Activated naive CD8-positive, alpha-beta T cell treated with anti-CD3 and anti-CD28 coated beads, Interleukin-2, amount 50 U/mL, for 16 hours (primary cell): ENCODE measurements at regions not wholly inside any gene's neighbourhood (a gene's known extent, or its start where the extent isn't known, plus 50 kb on each side); places are given as distances from the start of the nearest gene placed in this dataset.
"Not testable (repeated sequence)": the region's sequence is repeated elsewhere in the genome, so short reads cannot be mapped to it uniquely, and the experiment has no call there.

Source experiments
- DNase-seq: peaks from one replicate; pipeline ENCODE4 v3.0.0-alpha.2; 2020; ENCODE audit warnings: low read depth, low spot score

DNA sequence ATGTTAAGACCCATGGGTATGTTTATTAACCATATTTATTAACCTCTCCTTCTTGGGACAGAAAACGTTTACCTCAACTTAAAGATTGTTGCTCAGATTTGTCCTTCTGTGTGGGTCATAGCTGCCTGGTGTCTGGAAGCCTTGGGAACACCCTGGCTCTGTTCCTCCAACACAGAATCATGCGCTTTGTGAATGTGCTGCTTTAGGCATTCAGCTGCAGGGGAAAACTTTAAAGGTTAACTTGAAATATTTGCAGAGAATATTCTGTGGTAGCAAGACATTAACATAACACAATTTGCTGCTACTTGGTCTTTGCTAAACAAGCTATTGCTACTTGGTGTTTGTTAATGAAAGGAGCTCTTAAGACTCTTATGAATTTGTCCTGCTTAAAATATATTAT lies 50.5 kb upstream of the THOC3 start:
- DNase-seq = not testable (repeated sequence)

DNA sequence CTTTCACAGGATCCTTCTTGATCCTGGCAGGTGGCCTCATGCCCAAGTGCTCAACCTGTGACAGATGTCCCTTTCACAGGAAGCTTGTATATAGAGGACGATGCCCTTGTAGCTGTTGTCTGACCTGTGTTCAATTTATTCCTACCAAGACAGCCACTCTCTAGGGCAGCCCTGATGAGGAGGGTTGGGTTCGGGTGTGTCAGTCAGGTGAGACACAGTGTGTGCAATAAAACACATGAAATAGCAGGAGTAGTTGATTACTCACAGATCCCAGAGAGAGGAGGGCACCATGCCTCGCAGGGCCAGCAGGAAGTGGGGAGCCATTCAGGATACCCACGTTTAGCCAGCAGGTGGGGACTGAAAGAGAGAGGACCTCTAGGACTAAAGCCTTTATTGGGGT lies 52.7 kb upstream of the THOC3 start:
- not testable (repeated sequence) for DNase-seq

DNA sequence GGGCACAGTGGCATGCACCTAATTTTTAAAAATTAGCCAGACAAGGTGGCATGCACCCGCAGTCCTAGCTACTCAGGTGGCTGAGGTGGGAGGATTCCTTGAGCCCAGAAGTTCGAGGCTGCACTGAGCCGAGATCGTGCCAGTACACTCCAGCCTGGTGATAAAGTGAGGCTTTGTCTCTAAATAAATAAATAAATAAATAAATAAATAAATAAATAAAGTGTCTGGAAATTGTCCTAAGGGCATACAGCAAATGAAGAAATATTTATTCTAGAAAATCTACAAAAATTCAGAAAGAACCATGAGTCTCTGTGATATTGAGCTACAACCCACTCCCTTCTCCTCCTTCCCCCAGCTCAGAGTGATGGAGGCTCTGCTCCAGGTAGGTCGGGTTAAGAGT lies 55.4 kb upstream of the THOC3 start:
- not testable (repeated sequence) for DNase-seq

DNA sequence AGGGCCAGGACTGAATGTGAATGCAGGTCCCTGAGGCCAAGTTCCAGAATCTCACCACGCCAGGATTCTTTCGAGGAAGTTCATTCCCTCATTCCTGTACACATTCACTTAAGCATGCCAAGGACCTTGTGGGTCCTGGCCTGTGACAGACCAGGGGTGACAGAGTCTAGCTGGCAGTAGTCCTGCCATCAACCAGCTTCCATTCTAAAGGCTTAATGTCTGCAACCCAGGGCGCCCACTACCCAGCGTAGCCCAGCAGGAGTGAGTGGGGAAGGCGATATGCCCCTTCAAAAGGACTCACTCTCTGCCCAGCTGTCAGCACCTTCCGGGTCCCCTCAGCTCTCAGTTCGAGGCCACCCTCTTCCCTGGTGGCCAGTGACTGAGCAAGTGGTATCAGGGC lies 61.3 kb upstream of the THOC3 start:
- not testable (repeated sequence) for DNase-seq

DNA sequence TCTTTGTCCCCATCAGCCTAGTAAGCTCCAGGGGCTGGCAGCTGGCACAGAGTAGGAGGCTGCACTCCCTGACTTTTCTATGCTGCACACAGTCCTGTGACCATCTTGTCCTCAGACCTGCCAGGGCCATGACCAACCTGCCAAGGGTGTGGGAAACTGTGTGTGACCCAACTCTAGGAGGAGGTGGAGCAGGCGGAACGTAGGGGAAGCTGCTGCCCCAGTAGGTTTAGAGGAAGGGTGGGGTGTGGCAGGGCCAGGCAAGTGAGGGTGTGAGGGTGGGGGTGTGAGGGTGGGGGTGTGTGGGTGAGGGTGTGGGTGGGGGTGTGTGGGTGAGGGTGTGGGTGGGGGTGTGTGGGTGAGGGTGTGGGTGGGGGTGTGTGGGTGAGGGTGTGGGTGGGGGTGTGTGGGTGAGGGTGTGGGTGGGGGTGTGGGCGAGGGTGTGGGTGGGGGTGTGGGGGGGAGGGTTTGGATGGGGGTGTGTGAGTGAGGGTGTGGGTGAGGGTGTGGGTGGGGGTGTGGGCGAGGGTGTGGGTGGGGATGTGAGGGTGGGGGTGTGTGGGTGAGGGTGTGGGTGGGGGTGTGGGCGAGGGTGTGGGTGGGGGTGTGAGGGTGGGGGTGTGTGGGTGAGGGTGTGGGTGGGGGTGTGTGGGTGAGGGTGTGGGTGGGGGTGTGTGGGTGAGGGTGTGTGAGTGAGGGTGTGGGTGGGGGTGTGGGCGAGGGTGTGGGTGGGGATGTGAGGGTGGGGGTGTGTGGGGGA lies 62.4 kb upstream of the THOC3 start:
- not testable (repeated sequence) for DNase-seq

DNA sequence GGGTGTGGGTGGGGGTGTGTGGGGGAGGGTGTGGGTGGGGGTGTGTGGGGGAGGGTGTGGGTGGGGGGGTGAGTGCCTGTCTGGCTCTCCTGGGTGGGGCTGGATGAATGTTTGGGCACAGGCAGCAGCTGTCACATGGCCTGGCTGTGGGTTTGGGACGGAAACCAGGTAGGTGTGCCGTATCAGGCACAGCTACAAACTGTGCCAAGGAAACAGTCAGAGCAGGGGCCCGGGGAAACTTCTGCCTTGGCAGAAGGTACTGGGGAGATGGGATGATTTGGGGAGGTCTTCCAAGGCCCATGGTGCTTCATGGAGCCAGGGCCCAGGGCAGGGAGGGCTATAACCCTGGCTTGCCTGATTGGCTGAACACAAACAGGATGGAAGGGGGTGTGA lies 63.0 kb upstream of the THOC3 start:
- DNase-seq = not testable (repeated sequence)

DNA sequence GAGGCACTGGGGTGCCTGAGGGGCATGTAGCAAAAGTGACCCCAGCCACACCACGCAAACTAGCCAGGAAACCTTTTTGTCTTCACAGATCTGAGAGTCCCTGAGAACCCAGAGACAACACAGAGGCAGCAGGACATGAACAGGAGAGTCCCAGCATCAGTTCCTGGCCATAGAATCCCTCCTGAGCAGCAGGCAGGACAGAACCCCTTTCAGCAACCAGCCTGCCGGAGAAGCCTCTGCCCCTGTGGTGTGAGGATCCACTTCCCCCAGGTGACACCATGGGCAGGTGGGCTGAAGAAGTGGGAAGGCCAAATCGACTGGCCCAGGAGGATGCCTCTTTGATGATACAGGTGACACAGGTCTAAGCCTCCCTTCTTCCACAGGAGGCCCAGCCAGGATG lies 65.1 kb upstream of the THOC3 start:
- not testable (repeated sequence) for DNase-seq

DNA sequence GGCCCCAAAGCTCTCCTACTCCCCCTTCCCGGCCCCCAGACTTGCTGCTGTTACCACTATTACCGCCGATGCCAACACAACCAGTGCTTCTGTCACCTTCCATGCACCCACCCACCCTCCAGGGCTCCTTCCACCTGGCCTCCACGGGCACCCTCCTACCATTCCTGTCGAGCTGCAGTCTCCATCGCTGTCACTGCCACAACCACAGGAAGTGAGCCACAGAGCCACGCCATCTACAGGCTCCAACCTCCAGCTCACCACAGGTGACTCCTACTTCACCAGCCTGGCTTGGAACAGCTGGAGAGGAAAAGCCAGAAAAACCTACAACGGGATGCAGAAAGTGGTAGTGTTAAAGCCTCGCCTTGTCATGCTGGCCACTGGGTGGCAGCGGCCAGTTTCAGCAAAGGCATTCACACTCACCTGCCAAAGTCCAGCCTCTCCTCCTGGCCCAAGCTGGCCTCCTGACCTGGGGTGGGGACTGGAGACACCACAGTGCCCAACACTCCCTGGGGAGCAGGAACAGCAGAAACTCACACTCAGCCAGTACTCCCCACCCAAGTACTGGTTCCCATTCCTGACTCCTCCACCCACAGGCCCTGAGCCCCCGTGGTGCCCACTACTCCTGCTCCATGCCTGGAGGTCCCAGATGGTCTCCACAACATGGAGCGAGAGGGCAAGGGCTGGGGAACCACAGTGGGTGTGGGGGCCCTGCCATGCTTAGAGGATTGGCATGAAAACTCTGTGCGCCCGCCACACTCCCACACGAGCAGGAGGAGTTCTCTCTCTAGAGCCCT lies 66.5 kb upstream of the THOC3 start:
- DNase-seq = not testable (repeated sequence)

DNA sequence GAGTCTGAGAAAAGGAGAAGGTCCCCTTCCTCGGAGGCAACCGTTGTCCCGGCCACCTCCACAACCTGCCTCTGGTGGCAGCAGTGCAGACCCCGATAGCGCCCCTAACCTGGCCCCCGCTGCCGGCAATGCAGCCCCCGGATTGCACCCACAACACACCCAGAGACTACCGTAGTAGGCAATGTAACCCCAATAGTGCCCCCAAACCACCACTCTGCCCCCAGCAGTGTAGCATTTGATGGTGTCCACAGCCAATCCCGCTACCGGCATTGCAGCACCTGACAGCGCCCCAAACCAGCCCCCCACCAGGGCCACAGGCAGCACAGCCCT lies 67.1 kb upstream of the THOC3 start:
- DNase-seq = not testable (repeated sequence)

DNA sequence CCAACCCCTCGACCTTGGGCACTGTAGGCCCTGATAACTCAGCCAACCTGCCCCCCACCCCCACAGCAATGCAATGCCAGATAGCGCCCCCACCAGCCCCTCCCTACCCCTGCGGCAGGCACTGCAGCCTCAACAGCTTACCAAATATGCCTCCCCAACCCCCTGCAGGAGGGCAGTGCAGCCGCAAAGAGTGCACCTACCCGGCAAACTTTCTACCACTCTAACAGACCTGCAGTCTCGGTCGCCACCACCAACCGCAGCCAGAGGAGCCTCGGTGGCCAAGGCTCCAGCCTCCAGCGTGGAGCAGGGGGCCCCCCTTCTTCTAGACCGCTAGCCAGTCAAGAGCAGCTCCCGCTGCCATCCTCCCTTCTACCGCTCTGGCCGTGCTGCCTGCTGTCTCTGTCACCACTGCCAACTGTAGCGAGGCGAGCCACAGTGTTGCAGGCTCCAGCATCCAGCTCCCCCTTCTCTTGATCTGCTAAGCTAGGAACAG lies 67.7 kb upstream of the THOC3 start:
- DNase-seq = not testable (repeated sequence)

DNA sequence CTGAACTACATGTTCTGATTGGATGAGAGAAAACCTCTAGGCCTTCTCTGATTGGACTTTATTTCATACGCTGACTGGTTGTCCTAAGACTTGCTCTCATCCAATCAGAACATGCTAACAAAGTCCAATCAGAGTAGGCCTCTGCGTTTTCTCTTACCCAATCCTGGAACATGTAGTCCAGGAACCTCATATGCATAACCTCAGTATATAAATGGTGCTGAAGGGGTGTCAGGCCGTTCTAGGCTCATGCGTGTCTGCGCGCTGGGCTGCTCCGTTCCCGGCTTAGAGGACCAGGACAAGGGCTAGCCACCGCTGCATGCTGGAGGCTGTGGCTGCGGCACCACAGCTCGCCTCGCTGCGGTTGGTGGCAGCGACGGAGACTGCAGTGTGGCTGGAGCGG lies 68.3 kb upstream of the THOC3 start:
- DNase-seq = not testable (repeated sequence)

DNA sequence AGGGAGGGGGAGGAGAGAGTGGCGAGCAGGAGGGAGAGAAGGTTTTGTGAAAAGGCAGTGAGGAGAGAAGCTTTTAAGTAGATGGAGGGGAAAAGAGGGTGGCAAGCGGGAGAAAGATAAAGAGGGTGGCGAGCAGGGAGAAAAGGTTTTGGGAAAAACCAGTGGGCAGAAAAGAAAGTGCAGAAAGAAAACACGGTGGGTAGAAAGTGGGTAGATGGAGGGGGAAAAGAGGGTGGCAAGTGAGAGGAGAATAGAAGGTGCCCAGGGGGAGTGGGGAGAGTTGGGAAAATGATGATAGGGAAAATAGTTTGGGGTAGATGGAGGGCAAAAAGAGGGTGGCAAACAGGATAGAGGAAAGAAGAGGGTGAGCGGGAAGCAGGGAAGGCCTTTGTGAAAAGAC lies 69.1 kb upstream of the THOC3 start:
- DNase-seq = not testable (repeated sequence)

DNA sequence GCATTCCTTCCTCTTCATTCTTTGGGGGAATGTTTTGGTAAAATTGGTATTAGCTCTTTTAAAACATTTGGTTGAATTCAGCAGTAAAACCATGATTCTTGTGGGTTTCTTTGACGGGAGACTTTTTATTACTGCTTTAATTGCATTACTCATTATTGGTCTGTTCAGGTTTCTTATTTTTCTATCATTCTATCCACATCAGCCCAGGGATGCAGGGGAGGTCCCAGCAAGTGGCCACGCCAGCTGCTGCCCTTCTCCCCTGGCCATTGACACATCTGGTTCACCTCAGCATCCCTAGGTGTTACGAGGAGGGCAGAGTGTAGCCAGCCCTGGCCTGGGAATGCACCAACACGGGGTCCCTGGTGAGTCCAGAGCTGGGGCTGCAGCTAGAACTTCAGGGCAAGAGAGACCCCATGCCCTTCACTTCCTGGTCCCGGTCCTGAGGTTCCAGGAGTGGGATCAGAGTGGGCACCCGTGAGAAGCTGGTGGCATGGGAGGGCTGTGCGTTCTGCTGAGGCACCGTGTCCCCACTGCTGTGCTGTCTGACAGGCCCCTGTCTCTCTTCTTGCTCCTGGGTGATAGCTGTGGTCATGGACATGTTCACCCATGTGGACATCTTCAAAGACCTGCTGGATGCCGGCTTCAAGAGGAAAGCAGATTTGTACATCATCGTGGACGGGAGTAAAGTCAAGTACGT lies 72.1 kb upstream of the THOC3 start:
- not testable (repeated sequence) for DNase-seq

DNA sequence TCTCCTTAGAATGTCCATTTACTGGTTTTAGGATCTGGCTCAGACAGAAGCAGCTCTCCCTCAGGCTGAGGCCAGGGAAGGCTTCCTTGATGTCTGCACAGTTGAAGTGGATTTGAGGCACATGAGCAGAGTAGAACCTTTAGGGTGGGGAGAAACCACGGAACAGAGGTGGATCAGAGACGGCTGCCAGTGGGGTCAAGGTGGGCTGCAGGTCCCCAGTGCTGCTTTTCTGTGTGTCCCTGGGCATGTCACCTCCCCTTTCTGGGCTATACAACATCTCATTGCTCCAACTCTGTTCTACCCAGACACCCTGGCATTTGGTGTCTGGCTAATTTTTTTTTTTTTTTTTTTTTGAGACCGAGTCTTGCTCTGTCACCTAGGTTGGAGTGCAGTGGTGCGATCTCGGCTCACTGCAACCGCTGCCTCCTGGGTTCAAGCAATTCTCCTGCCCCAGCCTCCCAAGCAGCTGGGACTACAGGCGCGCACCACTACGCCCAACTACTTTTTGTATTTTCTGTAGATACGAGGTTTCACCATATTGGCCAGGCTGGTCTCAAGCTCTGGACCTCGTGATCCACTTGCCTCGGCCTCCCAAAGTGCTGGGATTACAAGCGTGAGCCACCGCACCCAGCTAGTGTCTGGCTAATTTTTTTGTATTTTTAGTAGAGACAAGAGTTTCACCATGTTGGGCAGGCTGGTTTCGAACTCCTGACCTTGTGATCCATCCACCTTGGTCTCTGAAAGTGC lies 73.3 kb upstream of the THOC3 start:
- DNase-seq = not testable (repeated sequence)

DNA sequence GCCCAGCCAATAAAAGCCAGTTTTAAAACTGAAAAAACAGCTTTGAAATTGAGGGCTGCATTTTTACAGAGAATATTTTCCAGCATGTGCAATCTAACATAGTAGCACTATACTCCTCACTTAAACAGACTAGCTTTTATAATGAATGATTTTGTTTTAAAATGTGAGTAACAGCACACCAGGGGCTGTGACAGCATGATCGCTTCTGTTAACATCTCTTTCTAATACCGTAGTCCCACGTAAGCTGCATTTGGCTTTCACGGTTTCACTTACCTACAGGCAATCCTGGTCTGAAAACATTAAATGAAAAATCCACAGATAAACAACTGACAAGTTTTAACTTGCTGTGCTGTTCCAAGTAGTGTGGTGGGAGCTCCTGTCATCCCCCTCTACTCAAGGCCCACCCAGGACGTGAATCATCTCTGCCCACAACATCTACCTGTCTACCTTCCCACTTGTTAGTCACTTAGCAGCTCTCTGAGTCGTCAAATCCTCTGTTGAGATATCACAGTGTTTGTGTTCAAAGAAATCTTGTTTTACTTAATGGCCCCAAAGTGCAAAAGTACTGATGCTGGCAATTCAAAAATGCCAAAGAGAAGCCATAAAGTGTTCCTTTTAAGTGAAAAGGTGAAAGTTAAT lies 74.0 kb upstream of the THOC3 start:
- peak; percentile 25 for DNase-seq

DNA sequence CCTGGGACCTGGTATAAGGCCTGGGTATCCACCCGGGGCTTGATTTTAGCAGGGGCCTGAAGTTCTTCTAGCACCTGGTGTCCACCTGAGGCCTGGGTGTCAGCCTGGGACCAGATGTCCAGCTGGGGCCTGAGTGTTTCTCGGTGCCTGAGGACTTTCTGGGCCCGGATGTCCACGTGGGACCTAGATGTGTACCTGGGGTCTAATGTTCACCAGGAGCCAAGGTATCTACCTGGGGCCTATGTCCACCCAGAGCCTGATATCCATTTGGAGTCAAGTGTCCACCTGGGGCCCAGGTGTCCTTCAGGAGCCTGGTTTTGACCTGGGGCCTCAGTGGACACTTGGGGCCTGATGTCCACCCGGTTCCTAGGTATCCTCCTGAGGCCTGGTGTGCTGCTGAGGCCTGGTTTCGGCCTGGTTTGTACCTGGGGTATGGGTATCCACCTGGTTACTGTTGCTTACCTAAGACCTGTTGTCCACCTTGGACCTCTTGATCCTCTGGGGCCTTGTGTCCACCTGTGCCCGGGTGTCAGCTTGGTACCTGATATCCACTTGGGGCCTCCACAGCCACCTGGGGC lies 75.2 kb upstream of the THOC3 start:
- DNase-seq = not testable (repeated sequence)

DNA sequence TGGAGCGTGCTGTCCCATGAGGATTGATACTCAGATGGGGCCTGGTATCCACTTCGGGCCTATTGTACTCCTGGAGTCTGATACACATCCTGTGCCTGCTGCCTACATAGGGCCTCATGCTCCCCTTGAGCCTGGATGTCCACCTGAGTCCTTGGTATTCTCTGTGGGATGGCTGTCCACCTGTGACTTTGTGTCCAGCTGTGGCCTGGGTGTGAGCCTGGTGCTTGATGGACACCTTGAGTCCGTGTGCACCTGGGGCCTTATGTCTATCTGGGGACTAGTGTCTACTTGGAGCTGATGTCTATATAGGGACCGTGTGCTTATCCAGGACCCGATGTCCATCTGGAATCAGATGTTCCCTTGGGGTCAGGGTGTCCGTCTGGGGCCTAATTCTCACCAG lies 75.9 kb upstream of the THOC3 start:
- not testable (repeated sequence) for DNase-seq

DNA sequence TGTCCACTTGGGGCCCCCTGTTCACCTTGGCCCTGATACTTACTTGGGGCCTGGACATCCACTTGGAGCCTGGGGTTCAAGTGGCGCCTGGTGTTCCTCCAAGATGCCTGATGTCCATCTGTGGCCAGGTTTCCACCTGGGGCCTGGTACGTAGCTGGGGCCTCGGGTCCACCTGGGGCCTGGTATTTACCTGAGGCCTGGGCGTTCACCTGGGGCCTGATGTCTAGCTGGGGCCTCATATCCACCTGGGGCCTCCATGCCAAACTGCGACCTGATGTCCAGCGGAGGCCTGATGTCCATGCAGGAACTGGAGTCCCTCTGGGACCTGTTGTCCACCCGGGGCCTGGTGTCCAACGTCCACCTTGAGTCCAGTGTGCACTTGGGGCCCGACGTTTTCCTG lies 76.3 kb upstream of the THOC3 start:
- DNase-seq = not testable (repeated sequence)

DNA sequence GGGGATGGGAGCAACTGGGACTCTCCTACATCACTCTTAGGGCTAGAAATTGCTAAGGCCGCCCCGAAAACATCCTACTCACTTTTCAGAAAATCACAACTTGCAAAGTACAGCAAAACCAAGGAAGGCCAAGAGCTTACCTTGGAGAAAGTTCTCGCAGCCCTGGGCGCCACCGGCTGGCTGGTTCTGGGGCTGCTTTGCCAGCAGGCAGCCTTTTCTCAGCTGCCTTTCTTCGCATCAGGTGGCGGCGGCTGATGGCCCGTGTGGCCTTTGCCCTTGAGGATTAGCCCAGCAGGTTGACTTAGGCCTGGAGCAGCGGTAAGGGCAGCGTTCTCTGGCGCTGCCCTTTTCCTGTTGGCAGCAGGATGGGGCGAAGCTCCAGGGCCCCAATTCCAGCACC lies 77.3 kb upstream of the THOC3 start:
- DNase-seq = not testable (repeated sequence)

DNA sequence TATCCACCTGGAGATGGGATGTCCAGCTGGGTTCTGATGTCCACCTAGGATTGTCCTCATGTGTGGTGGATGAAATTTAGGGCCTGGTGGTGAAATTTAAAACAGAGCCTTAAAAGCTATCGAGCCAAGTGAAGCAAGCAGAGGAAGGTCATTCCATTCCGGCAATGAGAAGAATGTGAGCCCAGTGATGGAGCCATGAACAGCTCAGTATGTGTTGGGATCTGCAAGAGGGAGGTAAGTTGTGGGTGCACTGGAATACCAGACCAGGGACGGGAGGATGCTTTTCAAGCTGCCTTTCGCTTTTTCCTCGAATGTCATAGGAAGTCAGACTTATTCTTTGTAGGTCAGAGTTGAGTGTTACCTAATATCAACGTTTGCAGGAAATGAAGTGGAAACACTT lies 80.6 kb upstream of the THOC3 start:
- not testable (repeated sequence) for DNase-seq
